Coronary artery (tissue), 2 donors: ENCODE measurements at regions not wholly inside any gene's neighbourhood (a gene's known extent, or its start where the extent isn't known, plus 50 kb on each side); places are given as distances from the start of the nearest gene placed in this dataset.

Experiments
- DNase-seq: peaks from one replicate; pipeline ENCODE4 v3.0.0-alpha.2; 2017; ENCODE audit warnings: low spot score
- H3K27ac ChIP-seq, 2 donors: fragments of 200-600 bp; sonication (generic); one replicate each; pipeline ENCODE4 v1.5.1; 2016 to 2019
- H3K4me3 ChIP-seq: fragments of 200-600 bp; sonication (generic); 2 replicates; pipeline ENCODE4 v1.5.1; 2016; ENCODE audit warnings: mild to moderate bottlenecking, moderate library complexity
- TF ChIP-seq, protein P1 (sequence below): fragments of 200-600 bp; sonication (generic); IDR thresholded peaks from one replicate; pipeline ENCODE4 v1.5.1; 2019; ENCODE audit warnings: antibody characterized with exemption

DNA sequence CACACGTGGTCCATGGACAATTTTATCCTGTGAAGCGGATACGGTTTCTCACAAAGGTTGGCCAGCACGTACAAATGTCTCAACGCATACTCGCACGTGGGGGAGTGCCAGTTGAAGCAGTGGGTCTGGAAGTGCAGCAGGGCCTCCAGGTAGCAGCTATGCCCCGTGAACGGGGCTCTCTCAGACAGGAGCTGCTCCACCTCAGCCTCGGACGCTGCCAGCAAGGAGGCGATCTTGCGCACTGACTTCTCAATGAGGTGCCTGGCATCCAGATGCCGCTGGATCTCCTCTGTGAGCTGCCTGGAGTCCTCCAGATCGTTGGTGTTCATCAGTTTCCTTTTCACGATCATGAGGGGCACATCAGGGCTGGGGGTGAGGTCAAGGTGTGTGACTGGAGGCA, 2272.0 kb downstream of the PCDH9 start:
- TF ChIP-seq, protein P1, sequence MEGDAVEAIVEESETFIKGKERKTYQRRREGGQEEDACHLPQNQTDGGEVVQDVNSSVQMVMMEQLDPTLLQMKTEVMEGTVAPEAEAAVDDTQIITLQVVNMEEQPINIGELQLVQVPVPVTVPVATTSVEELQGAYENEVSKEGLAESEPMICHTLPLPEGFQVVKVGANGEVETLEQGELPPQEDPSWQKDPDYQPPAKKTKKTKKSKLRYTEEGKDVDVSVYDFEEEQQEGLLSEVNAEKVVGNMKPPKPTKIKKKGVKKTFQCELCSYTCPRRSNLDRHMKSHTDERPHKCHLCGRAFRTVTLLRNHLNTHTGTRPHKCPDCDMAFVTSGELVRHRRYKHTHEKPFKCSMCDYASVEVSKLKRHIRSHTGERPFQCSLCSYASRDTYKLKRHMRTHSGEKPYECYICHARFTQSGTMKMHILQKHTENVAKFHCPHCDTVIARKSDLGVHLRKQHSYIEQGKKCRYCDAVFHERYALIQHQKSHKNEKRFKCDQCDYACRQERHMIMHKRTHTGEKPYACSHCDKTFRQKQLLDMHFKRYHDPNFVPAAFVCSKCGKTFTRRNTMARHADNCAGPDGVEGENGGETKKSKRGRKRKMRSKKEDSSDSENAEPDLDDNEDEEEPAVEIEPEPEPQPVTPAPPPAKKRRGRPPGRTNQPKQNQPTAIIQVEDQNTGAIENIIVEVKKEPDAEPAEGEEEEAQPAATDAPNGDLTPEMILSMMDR: no peak
- Histone ChIP-seq H3K27ac (no peak overlapping the region), H3K4me3 (no peak overlapping the region)
- no peak for DNase-seq

DNA sequence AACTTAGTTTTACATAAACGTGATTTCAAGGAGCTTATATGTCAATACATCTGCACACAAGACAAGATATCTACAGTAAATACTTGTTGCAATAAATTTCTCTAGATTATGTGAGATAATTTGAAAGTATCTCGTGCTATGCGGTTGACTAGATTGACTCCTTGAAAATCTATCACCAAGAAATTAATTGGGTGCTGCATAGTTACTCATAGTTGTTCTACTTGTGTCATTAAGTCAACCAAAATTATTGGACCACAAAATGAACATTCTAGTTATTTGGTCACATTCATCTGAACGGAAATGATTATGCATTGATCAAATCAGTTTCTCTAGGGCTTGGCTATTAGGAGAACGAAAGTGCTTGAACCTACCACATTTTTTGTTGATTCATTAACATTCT, 2291.5 kb downstream of the PCDH9 start:
- no peak for DNase-seq
- TF ChIP-seq, protein P1: no peak
- Histone ChIP-seq H3K27ac (no peak overlapping the region), H3K4me3 (no peak overlapping the region)

DNA sequence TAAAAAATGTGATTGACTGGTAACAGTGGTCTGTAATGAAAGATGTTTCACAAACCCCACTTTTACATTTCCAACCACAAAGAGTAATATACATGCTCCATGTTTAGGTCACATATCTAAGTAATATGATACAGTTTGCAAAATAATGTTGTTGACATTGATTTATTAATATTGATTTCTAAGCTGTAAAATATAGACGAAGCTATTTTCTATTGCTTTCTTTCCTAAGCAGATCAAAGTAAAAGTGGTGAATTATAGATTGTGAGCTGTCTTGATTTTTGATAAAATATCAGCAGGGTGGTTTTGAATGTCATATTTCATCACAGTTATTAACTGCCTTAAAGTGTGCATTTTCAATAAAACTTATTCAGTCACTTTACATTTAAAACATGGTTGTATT, 2292.8 kb downstream of the PCDH9 start:
- H3K4me3 ChIP-seq: no peak overlapping the region
- TF ChIP-seq, protein P1: no peak

DNA sequence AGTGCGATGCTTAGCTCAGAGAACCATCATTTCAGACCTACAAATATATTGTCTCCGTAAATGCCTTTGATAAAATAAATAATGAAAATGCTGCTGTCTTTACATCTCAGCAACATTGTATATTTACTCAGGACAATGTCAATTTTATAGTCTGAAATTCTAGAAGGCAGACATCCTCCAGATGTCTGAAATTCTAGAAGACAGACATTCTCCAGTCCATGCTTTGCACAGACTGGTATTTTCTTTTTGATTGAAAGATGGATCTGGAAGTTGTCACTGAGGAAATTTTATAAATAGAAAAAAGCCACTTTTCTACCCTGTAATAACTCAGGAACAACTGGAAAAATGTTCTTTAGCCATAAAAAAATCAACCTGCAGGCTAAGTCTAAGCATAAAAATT, 2293.3 kb downstream of the PCDH9 start:
- TF ChIP-seq, protein P1: no peak
- DNase-seq: no peak

More for the DNA sequence above, 2292.8 kb downstream of the PCDH9 start:
- no peak overlapping the region for H3K27ac ChIP-seq
- DNase-seq: no peak

DNA sequence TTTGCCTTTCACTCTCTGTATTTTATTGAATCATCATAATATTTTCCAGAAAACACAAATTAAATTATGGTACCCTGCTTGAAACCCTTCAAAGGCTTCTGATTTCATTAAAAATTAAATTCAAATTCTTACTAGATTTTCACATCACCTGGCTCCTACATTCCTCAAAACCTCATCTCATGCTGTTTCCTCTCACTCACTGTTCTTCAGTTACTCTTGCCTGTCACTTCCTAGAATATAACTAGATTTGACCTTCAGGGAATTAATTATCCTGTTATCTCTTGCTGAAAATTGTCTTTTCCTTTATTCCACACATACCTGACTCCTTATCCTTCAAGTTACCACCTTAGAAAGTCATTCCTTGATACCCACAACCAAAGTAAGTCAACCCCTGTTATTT, 2294.7 kb downstream of the PCDH9 start:
- Histone ChIP-seq H3K27ac (no peak overlapping the region), H3K4me3 (no peak overlapping the region)
- TF ChIP-seq, protein P1: no peak
- no peak for DNase-seq

More for the DNA sequence above, 2293.3 kb downstream of the PCDH9 start:
- Histone ChIP-seq H3K4me3 (no peak overlapping the region), H3K27ac (no peak overlapping the region)

DNA sequence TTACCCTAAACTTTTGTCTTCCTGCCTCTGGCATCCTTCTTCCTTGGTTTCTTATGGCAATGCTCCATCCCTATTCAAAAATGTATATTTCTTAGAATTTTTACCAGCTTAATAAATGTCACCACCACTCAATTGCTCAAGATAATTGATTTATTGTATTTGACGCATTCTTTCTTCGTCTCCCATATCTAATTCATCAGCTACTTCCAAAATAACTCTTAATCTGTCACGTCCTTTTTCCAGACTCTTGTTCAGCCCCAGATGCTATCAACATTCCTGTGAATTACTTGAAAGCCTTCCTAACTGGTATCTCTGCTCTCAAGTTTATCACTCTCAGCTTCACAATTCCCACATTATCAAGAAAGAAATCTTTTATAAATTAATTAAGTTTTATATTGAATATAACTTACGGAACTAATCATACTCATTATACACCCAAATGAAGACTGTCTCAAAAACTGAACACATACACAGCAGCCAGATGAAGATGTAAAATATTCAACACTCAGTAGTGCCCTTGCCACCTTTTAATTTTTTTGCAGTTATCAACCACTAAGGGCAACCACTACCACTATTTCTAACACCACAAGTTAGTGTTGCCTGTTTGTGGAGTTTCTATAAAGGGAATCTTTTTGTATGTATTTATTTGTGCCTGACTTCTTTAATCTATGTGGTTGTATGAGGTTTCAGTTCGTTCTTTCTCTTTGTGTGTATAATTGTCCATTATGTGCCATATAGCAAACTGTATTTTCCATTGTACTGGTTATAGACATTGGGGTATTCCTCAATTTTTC, 2295.4 kb downstream of the PCDH9 start:
- no peak for DNase-seq
- no peak overlapping the region for H3K4me3 ChIP-seq
- TF ChIP-seq, protein P1: no peak

DNA sequence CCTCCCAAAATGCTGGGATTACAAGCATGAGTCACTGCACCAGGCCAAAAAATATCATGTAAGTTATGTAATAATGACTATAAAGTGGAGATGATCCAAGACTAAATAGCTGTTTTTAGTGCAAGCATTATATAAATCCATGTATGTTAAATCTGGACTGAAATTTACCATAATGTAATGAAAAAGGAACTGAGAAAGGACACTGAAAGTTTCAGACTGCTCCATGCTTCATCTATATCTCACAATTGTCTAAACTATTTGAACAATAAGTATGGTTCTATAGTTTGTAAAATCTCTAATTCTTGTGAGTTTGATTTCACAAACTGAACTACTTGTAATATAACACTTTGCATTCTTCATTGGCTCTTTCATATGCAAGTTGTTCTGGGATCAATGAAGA, 2299.5 kb downstream of the PCDH9 start:
- H3K4me3 ChIP-seq: no peak overlapping the region
- no peak for DNase-seq
- TF ChIP-seq, protein P1: no peak
- no peak overlapping the region for H3K27ac ChIP-seq

More for the DNA sequence above, 2295.4 kb downstream of the PCDH9 start:
- no peak overlapping the region for H3K27ac ChIP-seq
